MM.1S (cell line): ENCODE measurements at regions not wholly inside any gene's neighbourhood (a gene's known extent, or its start where the extent isn't known, plus 50 kb on each side); places are given as distances from the start of the nearest gene placed in this dataset.

Source experiments
- CTCF ChIP-seq: fragments of 300-600 bp; sonication (generic); IDR thresholded peaks from 2 replicates; pipeline ENCODE4 v1.5.1; 2016; ENCODE audit warnings: antibody characterized with exemption, low read length, mixed read lengths
- EZH2 ChIP-seq: fragments of 300-600 bp; sonication (generic); optimal IDR thresholded peaks from 2 replicates; pipeline ENCODE3; 2017; ENCODE audit warnings: low read depth, mild to moderate bottlenecking, antibody characterized with exemption, low read length, mixed read lengths
- EZH2phosphoT487 ChIP-seq: fragments of 300-600 bp; sonication (generic); IDR thresholded peaks from 2 replicates; pipeline ENCODE4 v1.6.1; 2018; ENCODE audit warnings: antibody characterized with exemption, low read length

DNA sequence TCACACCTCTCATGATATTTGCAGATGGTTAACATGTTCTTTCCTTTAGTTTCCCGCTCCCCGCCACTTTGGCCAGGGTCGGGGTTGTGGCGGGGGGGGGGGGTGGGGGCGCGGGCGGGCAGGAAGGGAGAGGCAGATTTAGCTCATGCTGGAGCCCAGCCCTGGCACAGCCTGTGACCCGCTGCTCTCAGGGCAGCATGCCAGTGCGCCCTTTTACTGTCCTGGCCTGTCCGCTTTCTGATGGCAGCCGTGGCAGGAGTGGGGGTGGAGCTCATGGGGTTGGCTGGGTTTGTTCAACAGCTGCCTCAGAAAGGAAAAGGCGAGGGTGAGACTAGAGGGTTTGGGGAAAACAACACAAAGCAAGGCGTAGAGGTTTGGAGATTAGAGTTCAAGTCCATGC, 56.1 kb downstream of the TNP1 start:
- TF ChIP-seq CTCF (no peak), EZH2 (no peak), EZH2phosphoT487 (no peak)
